GM11168 (cell line): ENCODE measurements at regions not wholly inside any gene's neighbourhood (a gene's known extent, or its start where the extent isn't known, plus 50 kb on each side); places are given as distances from the start of the nearest gene placed in this dataset.

Experiments used
- in situ Hi-C: fragments of 300-500 bp; cut with MboI; formaldehyde crosslinking; loops from one replicate; pipeline ENCODE4 v1.12.0; 2022; ENCODE audit warnings: low sequenced_read_pairs; ENCODE audit not compliant: unreplicated experiment

- in situ Hi-C loops: no loop called here
These were observed 137.3 kb upstream of the GOLIM4 start for GRCh38 chr3:168233001-168233400.

- in situ Hi-C loops: loop anchor here (25.0 kb wide), 1 partner anchor 389 kb away; no protein-coding TSS in a partner anchor
These were observed 127.4 kb upstream of the GOLIM4 start for GRCh38 chr3:168223085-168223484.

GRCh38 chr3:168220556-168220955 is 124.8 kb upstream of the GOLIM4 start:
- in situ Hi-C loops: loop anchor here (25.0 kb wide), 1 partner anchor 392 kb away; no protein-coding TSS in a partner anchor

- in situ Hi-C loops: loop anchor here (10.0 to 25.0 kb wide), 3 partner anchors 255 to 625 kb away; no protein-coding TSS in a partner anchor
These were observed 123.8 kb upstream of the GOLIM4 start for GRCh38 chr3:168219530-168219929.

GRCh38 chr3:168218600-168218999 is 122.9 kb upstream of the GOLIM4 start:
- in situ Hi-C loops: loop anchor here (10.0 to 25.0 kb wide), 3 partner anchors 256 to 626 kb away; no protein-coding TSS in a partner anchor

GRCh38 chr3:168216851-168217250 is 121.1 kb upstream of the GOLIM4 start:
- in situ Hi-C loops: loop anchor here (10.0 to 25.0 kb wide), 3 partner anchors 258 to 628 kb away; no protein-coding TSS in a partner anchor

GRCh38 chr3:168213920-168214319 is 118.2 kb upstream of the GOLIM4 start:
- in situ Hi-C loops: loop anchor here (10.0 to 25.0 kb wide), 3 partner anchors 261 to 631 kb away; no protein-coding TSS in a partner anchor

GRCh38 chr3:168212664-168213285 is 117.1 kb upstream of the GOLIM4 start:
- in situ Hi-C loops: loop anchor here (10.0 to 25.0 kb wide), 3 partner anchors 262 to 632 kb away; no protein-coding TSS in a partner anchor

GRCh38 chr3:168205451-168205850 is 109.7 kb upstream of the GOLIM4 start:
- in situ Hi-C loops: loop anchor here (25.0 kb wide), 1 partner anchor 407 kb away; no protein-coding TSS in a partner anchor

- in situ Hi-C loops: no loop called here
These were observed 101.4 kb upstream of the GOLIM4 start for GRCh38 chr3:168197162-168197561.

GRCh38 chr3:168191856-168192255 is 96.1 kb upstream of the GOLIM4 start:
- in situ Hi-C loops: no loop called here

- in situ Hi-C loops: no loop called here
These were observed 91.5 kb upstream of the GOLIM4 start for GRCh38 chr3:168187233-168187632.

- in situ Hi-C loops: no loop called here
These were observed 90.7 kb upstream of the GOLIM4 start for GRCh38 chr3:168186293-168186983.

GRCh38 chr3:168183774-168184173 is 88.0 kb upstream of the GOLIM4 start:
- in situ Hi-C loops: no loop called here

- in situ Hi-C loops: no loop called here
These were observed 73.0 kb upstream of the GOLIM4 start for GRCh38 chr3:168168743-168169142.

GRCh38 chr3:168165390-168166269 is 69.9 kb upstream of the GOLIM4 start:
- in situ Hi-C loops: no loop called here

GRCh38 chr3:168162172-168162571 is 66.4 kb upstream of the GOLIM4 start:
- in situ Hi-C loops: loop anchor here (5.0 kb wide), 1 partner anchor 115 kb away; no protein-coding TSS in a partner anchor

GRCh38 chr3:168161696-168162095 is 66.0 kb upstream of the GOLIM4 start:
- in situ Hi-C loops: loop anchor here (5.0 kb wide), 1 partner anchor 114 kb away; no protein-coding TSS in a partner anchor

GRCh38 chr3:168157903-168158302 is 62.2 kb upstream of the GOLIM4 start:
- in situ Hi-C loops: no loop called here

- in situ Hi-C loops: no loop called here
These were observed 61.5 kb upstream of the GOLIM4 start for GRCh38 chr3:168157099-168157700.
